Transverse colon (tissue), 4 donors: ENCODE measurements at regions not wholly inside any gene's neighbourhood (a gene's known extent, or its start where the extent isn't known, plus 50 kb on each side); places are given as distances from the start of the nearest gene placed in this dataset.

ENCODE experiments used
- EP300 ChIP-seq: sonication (generic); formaldehyde crosslinking; IDR thresholded peaks from one replicate; pipeline ENCODE4 v1.6.1; 2017; ENCODE audit warnings: antibody characterized with exemption, low read depth
- POLR2AphosphoS5 ChIP-seq, 3 donors: sonication (generic); formaldehyde crosslinking; IDR thresholded peaks; one replicate each; pipeline ENCODE4 v1.6.1; 2016; ENCODE audit warnings: antibody characterized with exemption in 3 of 3
- TF ChIP-seq, protein P1 (sequence below), 5 experiments: fragments of 200-600 bp in 3 of 5; fragments of 450-650 bp in 2 of 5; sonication (generic) in 3 of 5; IDR thresholded peaks; 1 replicate in 2 of 5; 2 replicates in 3 of 5; pipeline ENCODE4 v1.5.1; 2016 to 2017; ENCODE audit warnings: antibody characterized with exemption in 5 of 5, inconsistent platforms in 3 of 5, mild to moderate bottlenecking in 2 of 5, moderate library complexity in 1 of 5

DNA sequence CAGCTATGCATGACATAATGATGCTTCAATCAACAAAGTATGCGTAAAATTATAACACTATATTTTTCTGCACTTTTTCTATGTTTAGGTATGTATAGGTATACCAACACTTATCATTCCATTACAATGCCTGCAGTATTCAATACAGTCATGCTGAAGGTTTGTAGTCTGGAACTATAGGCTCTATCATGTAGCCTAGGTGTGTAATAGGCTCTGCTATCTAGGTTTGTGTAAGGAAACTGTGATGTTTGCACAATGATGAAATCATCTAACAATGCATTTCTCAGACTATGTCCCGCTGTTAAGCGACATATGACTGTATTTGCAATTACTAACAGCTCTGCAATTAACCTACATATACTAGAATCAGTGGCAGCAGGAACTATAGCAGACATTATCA lies 1447.5 kb downstream of the GATA3 start:
- TF ChIP-seq, protein P1, sequence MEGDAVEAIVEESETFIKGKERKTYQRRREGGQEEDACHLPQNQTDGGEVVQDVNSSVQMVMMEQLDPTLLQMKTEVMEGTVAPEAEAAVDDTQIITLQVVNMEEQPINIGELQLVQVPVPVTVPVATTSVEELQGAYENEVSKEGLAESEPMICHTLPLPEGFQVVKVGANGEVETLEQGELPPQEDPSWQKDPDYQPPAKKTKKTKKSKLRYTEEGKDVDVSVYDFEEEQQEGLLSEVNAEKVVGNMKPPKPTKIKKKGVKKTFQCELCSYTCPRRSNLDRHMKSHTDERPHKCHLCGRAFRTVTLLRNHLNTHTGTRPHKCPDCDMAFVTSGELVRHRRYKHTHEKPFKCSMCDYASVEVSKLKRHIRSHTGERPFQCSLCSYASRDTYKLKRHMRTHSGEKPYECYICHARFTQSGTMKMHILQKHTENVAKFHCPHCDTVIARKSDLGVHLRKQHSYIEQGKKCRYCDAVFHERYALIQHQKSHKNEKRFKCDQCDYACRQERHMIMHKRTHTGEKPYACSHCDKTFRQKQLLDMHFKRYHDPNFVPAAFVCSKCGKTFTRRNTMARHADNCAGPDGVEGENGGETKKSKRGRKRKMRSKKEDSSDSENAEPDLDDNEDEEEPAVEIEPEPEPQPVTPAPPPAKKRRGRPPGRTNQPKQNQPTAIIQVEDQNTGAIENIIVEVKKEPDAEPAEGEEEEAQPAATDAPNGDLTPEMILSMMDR (IDR thresholded peaks at IDR 0.05), result no peak
- no peak for TF ChIP-seq EP300
- TF ChIP-seq POLR2AphosphoS5 (IDR thresholded peaks at IDR 0.05), result no peak
